ENCODE measurements at regions not wholly inside any gene's neighbourhood (a gene's known extent, or its start where the extent isn't known, plus 50 kb on each side); places are given as distances from the start of the nearest gene placed in this dataset.

DNA sequence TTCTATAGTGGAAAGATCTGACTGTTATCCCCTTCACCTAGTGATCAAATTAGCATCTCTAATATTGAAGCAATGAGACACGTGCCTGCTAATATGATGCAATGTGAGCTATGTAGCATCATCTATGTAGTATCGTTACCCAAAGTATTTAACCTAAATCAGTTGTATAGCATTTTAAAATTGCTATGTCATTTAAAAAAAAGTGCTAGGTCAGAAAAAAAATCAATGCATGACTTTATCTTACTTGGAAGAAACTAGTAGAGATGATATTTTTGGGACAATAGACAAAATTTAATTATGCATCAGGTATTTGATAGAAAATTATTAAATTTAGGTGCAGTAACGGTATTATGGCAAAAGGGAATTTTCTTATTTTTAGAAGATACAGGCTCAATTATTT, 157.3 kb downstream of the CCDC71L start:
- TF ChIP-seq CTCF (conservative IDR thresholded peaks at IDR 0.05; ENCODE audit: low read depth, low read length) (no peak), EZH2 (IDR thresholded peaks at IDR 0.05; ENCODE audit: borderline replicate concordance, low read depth, low read length, poor library complexity, severe bottlenecking) (no peak)

Data from A673 (cell line).